ENCODE measurements at regions not wholly inside any gene's neighbourhood (a gene's known extent, or its start where the extent isn't known, plus 50 kb on each side); places are given as distances from the start of the nearest gene placed in this dataset.

DNA sequence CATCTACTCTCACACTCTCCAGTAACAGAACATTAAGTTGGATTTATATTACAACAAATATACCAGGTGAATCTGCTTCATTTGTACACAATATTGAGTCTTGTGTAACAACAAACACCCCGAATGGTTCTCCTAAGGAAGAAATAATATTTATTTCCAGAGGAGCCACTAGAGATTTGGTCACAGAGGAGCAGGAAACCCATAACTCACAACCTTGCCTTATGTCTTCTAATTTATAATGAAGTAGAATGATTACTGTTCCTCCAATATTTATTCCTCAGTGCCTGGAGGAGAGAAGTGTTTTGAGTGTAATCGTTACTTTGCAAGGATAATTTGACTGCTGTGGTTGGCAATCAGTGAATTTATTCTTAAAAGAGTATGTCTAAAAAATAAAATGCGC, 1243.7 kb upstream of the PCDH20 start:
- H3K4me1 ChIP-seq (ENCODE audit: control insufficient read depth in 1 of 2, insufficient read depth in 2 of 2, low read length in 2 of 2), result no peaks in the 10 kb centered on the region
- H3K27ac ChIP-seq (ENCODE audit: low read depth, low read length), result no peak overlapping the region
- no peaks in the 10 kb centered on the region for H3K36me3 ChIP-seq (ENCODE audit: control insufficient read depth in 1 of 2, insufficient read depth in 2 of 2, low read length in 2 of 2)
- TF ChIP-seq POLR2A (IDR thresholded peaks at IDR 0.05; ENCODE audit: borderline replicate concordance, extremely low read depth, insufficient read depth, insufficient read length) (no peak), ELF1 (IDR thresholded peaks at IDR 0.05; ENCODE audit: borderline replicate concordance, low read depth) (no peak), REST (IDR thresholded peaks at IDR 0.05; ENCODE audit: low read depth) (no peak)
- BruUV-seq (replicated peaks), result no TSS peak
- no peaks in the 10 kb centered on the region for H3K9me2 ChIP-seq (ENCODE audit: insufficient read depth)
- ChIA-PET CTCF (no interaction called here), RAD21 (ENCODE audit: low non-redundant PET in 1 of 2, low total read pairs in 2 of 2, uncharacterized antibody in 2 of 2, unreplicated experiment in 2 of 2) (no interaction called here), POLR2A (no interaction called here)
- intact Hi-C loops (cut with micrococcal nuclease), result no loop called here
- ATAC-seq (no peak), DNase-seq (ENCODE audit: low read depth, low spot score) (no peak)
- no peak overlapping the region for H3K4me3 ChIP-seq (replicated peaks in 1 of 2; ENCODE audit: low read depth in 1 of 2, low read length in 2 of 2)
- no peaks in the 10 kb centered on the region for H3K9me3 ChIP-seq (ENCODE audit: control insufficient read depth in 1 of 2, insufficient read depth in 1 of 2, low read depth in 1 of 2, low read length in 2 of 2)
- no peaks in the 10 kb centered on the region for H3K27me3 ChIP-seq (ENCODE audit: insufficient read depth, low read length)
- no peaks in the 10 kb centered on the region for H3K79me2 ChIP-seq (ENCODE audit: insufficient read depth, low read length)
- H2AFZ ChIP-seq (ENCODE audit: low read depth, low read length, poor library complexity, severe bottlenecking), result peak overlapping the region; percentile 55
- H3K4me2 ChIP-seq (ENCODE audit: low read length), result no peak overlapping the region
- no peaks in the 10 kb centered on the region for H4K20me1 ChIP-seq (ENCODE audit: insufficient read depth)
- no peak overlapping the region for H3K9ac ChIP-seq (ENCODE audit: low read length)

DNA sequence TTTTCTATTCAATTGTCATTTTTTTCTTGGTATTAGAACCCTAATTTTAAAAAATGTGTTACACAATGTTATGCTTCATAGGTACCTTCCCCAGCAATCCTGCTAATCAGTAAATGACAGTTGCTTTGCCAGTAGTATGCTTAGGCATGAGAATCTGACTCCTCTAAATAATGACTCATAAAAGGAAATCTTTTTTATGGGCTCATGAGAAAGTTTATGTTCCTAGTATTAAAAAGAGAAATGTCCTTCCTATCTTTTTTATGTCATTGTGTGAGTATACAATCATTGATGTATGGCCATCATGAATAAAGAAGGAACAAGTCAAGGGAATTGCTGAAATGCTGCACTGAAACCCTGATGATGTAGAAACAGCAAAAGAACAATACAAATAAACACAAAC, 1237.7 kb upstream of the PCDH20 start:
- H3K4me3 ChIP-seq (replicated peaks in 1 of 2; ENCODE audit: low read depth in 1 of 2, low read length in 2 of 2), result no peak overlapping the region
- no peaks in the 10 kb centered on the region for H3K79me2 ChIP-seq (ENCODE audit: insufficient read depth, low read length)
- no peaks in the 10 kb centered on the region for H3K27me3 ChIP-seq (ENCODE audit: insufficient read depth, low read length)
- H3K9me3 ChIP-seq (ENCODE audit: control insufficient read depth in 1 of 2, insufficient read depth in 1 of 2, low read depth in 1 of 2, low read length in 2 of 2), result no peaks in the 10 kb centered on the region
- no TSS peak for BruUV-seq (replicated peaks)
- no peaks in the 10 kb centered on the region for H4K20me1 ChIP-seq (ENCODE audit: insufficient read depth)
- intact Hi-C loops (cut with micrococcal nuclease), result no loop called here
- no peak overlapping the region for H3K9ac ChIP-seq (ENCODE audit: low read length)
- ATAC-seq (no peak), DNase-seq (ENCODE audit: low read depth, low spot score) (peak; percentile 7)
- no peak overlapping the region for H3K27ac ChIP-seq (ENCODE audit: low read depth, low read length)
- ChIA-PET CTCF (no interaction called here), RAD21 (ENCODE audit: low non-redundant PET in 1 of 2, low total read pairs in 2 of 2, uncharacterized antibody in 2 of 2, unreplicated experiment in 2 of 2) (no interaction called here), POLR2A (no interaction called here)
- H3K4me1 ChIP-seq (ENCODE audit: control insufficient read depth in 1 of 2, insufficient read depth in 2 of 2, low read length in 2 of 2), result peaks cover 0 to 11% of the 10 kb centered on the region in 2 experiments; a peak in 2 of 4 replicates
- peak overlapping the region; percentile 30 for H2AFZ ChIP-seq (ENCODE audit: low read depth, low read length, poor library complexity, severe bottlenecking)
- no peaks in the 10 kb centered on the region for H3K36me3 ChIP-seq (ENCODE audit: control insufficient read depth in 1 of 2, insufficient read depth in 2 of 2, low read length in 2 of 2)
- H3K9me2 ChIP-seq (ENCODE audit: insufficient read depth), result no peaks in the 10 kb centered on the region
- H3K4me2 ChIP-seq (ENCODE audit: low read length), result peak overlapping the region; percentile 43; the same call in 1 of the 2 replicates
- TF ChIP-seq POLR2AphosphoS5 (IDR thresholded peaks at IDR 0.05; ENCODE audit: low read depth, low read length) (no peak), ZFX (IDR thresholded peaks at IDR 0.05) (no peak), ZBTB33 (IDR thresholded peaks at IDR 0.05; ENCODE audit: extremely low read depth, insufficient replicate concordance, low read length) (no peak), JUND (IDR thresholded peaks at IDR 0.05) (peak; percentile 54), FOSL1 (IDR thresholded peaks at IDR 0.05; ENCODE audit: low read depth) (peak; percentile 54; the same call in 1 of the 2 replicates), ATF3 (IDR thresholded peaks at IDR 0.05) (no peak), CTCF (IDR thresholded peaks at IDR 0.05 in 2 of 3, conservative IDR thresholded peaks at IDR 0.05 in 1 of 3; ENCODE audit: borderline replicate concordance in 1 of 3, insufficient read depth in 1 of 3, low read depth in 2 of 3, low read length in 2 of 3) (no peak), CEBPB (IDR thresholded peaks at IDR 0.05; ENCODE audit: low read depth) (peak; percentile 28; the same call in 1 of the 2 replicates), SP1 (IDR thresholded peaks at IDR 0.05; ENCODE audit: low read depth) (peak; percentile 41; the same call in 1 of the 2 replicates), EZH2 (IDR thresholded peaks at IDR 0.05) (no peak), ELF1 (IDR thresholded peaks at IDR 0.05; ENCODE audit: borderline replicate concordance, low read depth) (no peak), MAX (IDR thresholded peaks at IDR 0.05) (no peak)

All from HCT116 (cell line).